Upper lobe of left lung (tissue), 4 donors: ENCODE measurements at regions not wholly inside any gene's neighbourhood (a gene's known extent, or its start where the extent isn't known, plus 50 kb on each side); places are given as distances from the start of the nearest gene placed in this dataset.

Source experiments
- CTCF ChIP-seq, 6 experiments: fragments of 450-650 bp in 4 of 6; fragments of 200-600 bp in 2 of 6; sonication (generic) in 2 of 6; IDR thresholded peaks; one replicate each; pipeline ENCODE4 v1.5.1; 2016 to 2019; ENCODE audit warnings: antibody characterized with exemption in 6 of 6
- POLR2AphosphoS5 ChIP-seq, 2 donors: sonication (generic); formaldehyde crosslinking; IDR thresholded peaks; one replicate each; pipeline ENCODE4 v1.5.1; 2017; ENCODE audit warnings: antibody characterized with exemption in 2 of 2

GRCh38 chr11:27771516-27771915, 71.3 kb upstream of the BDNF start:
- TF ChIP-seq POLR2AphosphoS5 (IDR thresholded peaks at IDR 0.05) = no peak
- no peak for TF ChIP-seq CTCF (IDR thresholded peaks at IDR 0.05)
